Ovary (tissue), 7 donors: ENCODE measurements at regions not wholly inside any gene's neighbourhood (a gene's known extent, or its start where the extent isn't known, plus 50 kb on each side); places are given as distances from the start of the nearest gene placed in this dataset.

Source experiments
- DNase-seq, 5 donors: peaks; one replicate each; pipeline ENCODE4 v3.0.0-alpha.2; 2019 to 2020
- H3K27ac ChIP-seq, 2 donors: fragments of 200-600 bp; one replicate each; pipeline versions ENCODE4 v1.5.1 to v1.8.0; 2019 to 2022
- H3K27me3 ChIP-seq: fragments of 200-600 bp; one replicate; pipeline ENCODE4 v1.8.0; 2022
- H3K36me3 ChIP-seq: fragments of 200-600 bp; sonication (generic); one replicate; pipeline ENCODE4 v1.5.1; 2019
- H3K4me1 ChIP-seq: one replicate; pipeline ENCODE4 v1.8.1; 2013; ENCODE audit warnings: mild to moderate bottlenecking, moderate library complexity; ENCODE audit not compliant: insufficient read depth
- H3K4me3 ChIP-seq: fragments of 200-600 bp; sonication (generic); one replicate; pipeline ENCODE4 v1.5.1; 2017
- H3K9me3 ChIP-seq, 2 donors: fragments of 200-600 bp in 1 of 2; sonication (generic) in 1 of 2; one replicate each; pipeline versions ENCODE4 v1.5.1 to v1.8.1; 2013 to 2019; ENCODE audit warnings: mild to moderate bottlenecking in 1 of 2, moderate library complexity in 1 of 2
- EP300 ChIP-seq: sonication (generic); formaldehyde crosslinking; IDR thresholded peaks from one replicate; pipeline ENCODE4 v1.6.1; 2017; ENCODE audit warnings: antibody characterized with exemption
- POLR2A ChIP-seq: fragments of 450-650 bp; IDR thresholded peaks from one replicate; pipeline ENCODE4 v1.6.1; 2017; ENCODE audit warnings: antibody characterized with exemption, mild to moderate bottlenecking, moderate library complexity
- WGBS, 3 donors: extraction: QIAGEN DNeasy Blood & Tissue Kit in 1 of 3; methylation state at CpG; one replicate each; pipeline versions ENCODE4 v1.1.5 to v1.1.7; 2013 to 2017; 5-methylcytosine and 5-hydroxymethylcytosine counted together
- intact Hi-C, 4 donors: fragments of 100-400 bp; cut with DNase I; formaldehyde crosslinking; loops; one replicate each; pipeline versions ENCODE4 v1.11.0 to v1.15.1; 2022 to 2023
- TF ChIP-seq, protein P1 (sequence below), 3 donors: fragments of 450-650 bp in 2 of 3; fragments of 200-600 bp in 1 of 3; IDR thresholded peaks; one replicate each; pipeline versions ENCODE4 v1.5.1 to v1.8.0; 2016 to 2022; ENCODE audit warnings: antibody characterized with exemption in 3 of 3, mild to moderate bottlenecking in 1 of 3
- donor health status: DM: no; HTN: no; CAD: no; lungs with moderate emphysema.
- donor health status: DM: no; HTN: no; CAD: no.
- donor health status: Bipolar disorder and iron deficiency.
- donor health status: DM: no; HTN: no; CAD: no.
- donor health status: DM: yes; HTN: yes; CAD: no.

DNA sequence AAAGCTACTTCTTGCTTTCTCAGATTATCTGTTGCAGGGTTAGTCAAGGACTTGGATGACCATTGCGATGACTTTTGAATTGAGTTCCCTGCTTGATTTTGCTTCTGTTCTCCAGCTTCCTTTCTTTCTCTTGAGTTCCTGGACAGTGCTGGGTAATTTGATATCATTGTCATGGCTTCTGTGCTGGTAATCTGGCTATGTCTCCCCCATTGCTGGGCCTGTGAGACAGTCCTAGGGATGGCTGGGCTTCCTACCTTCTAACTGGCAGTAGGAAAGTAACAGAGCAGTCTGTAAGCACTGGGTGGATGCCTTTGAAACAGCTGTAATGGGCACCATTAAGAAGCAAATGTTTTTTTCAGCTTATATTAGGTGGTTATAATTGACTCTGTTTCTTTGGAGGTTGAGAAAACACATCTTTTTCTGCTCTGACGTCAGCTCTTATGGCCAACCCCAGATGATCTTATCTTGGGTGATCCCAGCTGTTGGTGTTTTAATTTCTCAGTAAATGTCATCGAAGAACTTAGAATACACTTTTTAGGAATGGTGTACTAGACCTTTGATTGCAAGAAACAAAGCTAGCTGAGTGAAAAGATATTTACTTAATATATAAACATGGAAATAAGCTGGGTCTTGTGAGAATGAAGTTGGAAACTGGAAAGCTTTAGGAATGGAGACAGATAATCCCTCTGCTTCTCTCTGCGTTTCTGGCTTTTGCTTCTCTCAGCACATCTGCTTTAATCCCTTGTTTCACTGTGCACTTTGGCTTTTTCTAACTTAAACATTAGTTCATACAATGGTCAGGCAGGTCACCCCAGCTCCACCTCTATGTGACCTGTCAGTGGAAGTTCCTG, 195.0 kb upstream of the MAN1A1 start:
- peaks cover 2% of the 10 kb centered on the region for H3K4me1 ChIP-seq
- H3K27me3 ChIP-seq, result no peaks in the 10 kb centered on the region
- H3K36me3 ChIP-seq, result no peaks in the 10 kb centered on the region
- H3K4me3 ChIP-seq, result no peak overlapping the region
- WGBS, 3 donors, result 62 to 69% (median 64%) methylated on average over 4 of the region's 4 CpGs
- H3K27ac ChIP-seq, result no peak overlapping the region
- intact Hi-C loops, result no loop called here
- no peaks in the 10 kb centered on the region for H3K9me3 ChIP-seq
- TF ChIP-seq, protein P1, sequence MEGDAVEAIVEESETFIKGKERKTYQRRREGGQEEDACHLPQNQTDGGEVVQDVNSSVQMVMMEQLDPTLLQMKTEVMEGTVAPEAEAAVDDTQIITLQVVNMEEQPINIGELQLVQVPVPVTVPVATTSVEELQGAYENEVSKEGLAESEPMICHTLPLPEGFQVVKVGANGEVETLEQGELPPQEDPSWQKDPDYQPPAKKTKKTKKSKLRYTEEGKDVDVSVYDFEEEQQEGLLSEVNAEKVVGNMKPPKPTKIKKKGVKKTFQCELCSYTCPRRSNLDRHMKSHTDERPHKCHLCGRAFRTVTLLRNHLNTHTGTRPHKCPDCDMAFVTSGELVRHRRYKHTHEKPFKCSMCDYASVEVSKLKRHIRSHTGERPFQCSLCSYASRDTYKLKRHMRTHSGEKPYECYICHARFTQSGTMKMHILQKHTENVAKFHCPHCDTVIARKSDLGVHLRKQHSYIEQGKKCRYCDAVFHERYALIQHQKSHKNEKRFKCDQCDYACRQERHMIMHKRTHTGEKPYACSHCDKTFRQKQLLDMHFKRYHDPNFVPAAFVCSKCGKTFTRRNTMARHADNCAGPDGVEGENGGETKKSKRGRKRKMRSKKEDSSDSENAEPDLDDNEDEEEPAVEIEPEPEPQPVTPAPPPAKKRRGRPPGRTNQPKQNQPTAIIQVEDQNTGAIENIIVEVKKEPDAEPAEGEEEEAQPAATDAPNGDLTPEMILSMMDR (IDR thresholded peaks at IDR 0.05), result no peak
- TF ChIP-seq POLR2A, result no peak
- no peak for TF ChIP-seq EP300
- DNase-seq, result no peak

DNA sequence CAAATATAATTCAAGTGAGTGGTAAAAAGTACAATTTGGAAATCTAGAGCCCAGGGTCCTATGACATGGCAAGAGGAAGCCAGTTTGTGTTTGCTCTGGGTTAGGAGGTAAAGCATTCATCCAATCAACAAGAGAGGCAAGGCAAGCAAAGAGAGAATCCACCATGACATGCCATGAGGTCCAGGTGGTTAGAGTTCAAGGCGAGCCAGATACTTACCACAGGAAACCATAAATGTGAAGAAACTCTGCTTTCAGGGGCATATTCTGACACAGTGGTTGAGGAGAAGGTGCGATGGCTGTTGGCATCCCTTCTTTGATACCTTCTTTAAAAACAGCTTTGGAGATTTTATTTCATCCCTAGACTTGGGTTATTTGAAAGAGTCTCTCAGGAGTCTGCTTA, 193.8 kb upstream of the MAN1A1 start:
- Histone ChIP-seq H3K36me3 (no peaks in the 10 kb centered on the region), H3K4me1 (peaks cover 2% of the 10 kb centered on the region), H3K9me3 (no peaks in the 10 kb centered on the region), H3K4me3 (no peak overlapping the region), H3K27me3 (no peaks in the 10 kb centered on the region), H3K27ac (no peak overlapping the region)
- DNase-seq, result no peak
- 94 to 99% (median 97%) methylated on average over 2 of the region's 2 CpGs for WGBS, 3 donors
- no peak for TF ChIP-seq POLR2A
- TF ChIP-seq EP300, result no peak
- TF ChIP-seq, protein P1 (IDR thresholded peaks at IDR 0.05), result no peak
- intact Hi-C loops, result no loop called here

GRCh38 chr6:119542037-119542436, 192.5 kb upstream of the MAN1A1 start:
- Histone ChIP-seq H3K36me3 (no peaks in the 10 kb centered on the region), H3K4me1 (peaks cover 2% of the 10 kb centered on the region), H3K4me3 (no peak overlapping the region), H3K9me3 (no peaks in the 10 kb centered on the region), H3K27ac (no peak overlapping the region), H3K27me3 (no peaks in the 10 kb centered on the region)
- no peak for DNase-seq
- TF ChIP-seq EP300, result no peak
- TF ChIP-seq POLR2A, result no peak
- TF ChIP-seq, protein P1 (IDR thresholded peaks at IDR 0.05), result no peak
- WGBS, 3 donors, result 89 to 98% (median 92%) methylated on average over 1 of the region's 1 CpG
- intact Hi-C loops, result no loop called here

DNA sequence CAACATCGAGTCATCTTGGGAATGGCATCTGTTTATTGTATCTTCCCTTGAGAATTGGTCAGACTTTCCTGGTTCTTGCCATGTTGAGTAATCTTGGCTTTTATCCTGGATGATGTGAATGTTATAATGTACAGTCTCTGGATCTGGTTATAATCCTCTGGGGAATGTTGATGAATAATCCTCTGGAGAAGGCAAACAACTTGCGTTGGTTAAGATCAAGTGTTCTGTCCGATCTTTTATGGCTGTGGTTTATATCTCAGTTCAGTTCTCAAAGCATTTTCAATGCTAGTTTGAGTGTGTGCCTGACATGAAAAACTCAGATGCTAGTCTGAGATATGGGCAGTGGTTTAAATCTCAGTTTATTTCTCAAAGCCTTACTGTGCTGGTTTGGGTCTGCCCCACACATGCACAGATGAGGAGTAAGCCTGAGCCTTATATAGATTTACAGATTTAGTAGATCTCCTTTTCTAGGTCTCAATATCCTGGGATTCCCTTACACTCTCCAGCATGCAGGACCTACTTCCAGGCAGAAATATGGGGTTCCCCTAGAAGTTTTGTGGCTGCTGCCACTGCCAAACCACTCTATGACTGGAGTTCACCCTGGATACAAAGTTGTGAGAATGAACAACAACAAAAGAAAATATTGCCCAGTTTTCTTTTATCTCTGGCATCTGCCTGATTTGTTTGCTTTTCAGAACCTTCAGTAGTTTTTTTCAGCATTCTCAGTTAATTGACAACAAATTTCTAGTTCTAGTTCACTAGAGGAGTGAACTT, 191.8 kb upstream of the MAN1A1 start:
- Histone ChIP-seq H3K36me3 (no peaks in the 10 kb centered on the region), H3K4me3 (no peak overlapping the region), H3K27me3 (no peaks in the 10 kb centered on the region), H3K27ac (no peak overlapping the region), H3K4me1 (peaks cover 2% of the 10 kb centered on the region), H3K9me3 (no peaks in the 10 kb centered on the region)
- 9 to 34% (median 23%) methylated on average over 3 of the region's 3 CpGs for WGBS, 3 donors
- TF ChIP-seq POLR2A, result no peak
- TF ChIP-seq EP300, result no peak
- TF ChIP-seq, protein P1 (IDR thresholded peaks at IDR 0.05), result no peak
- no peak for DNase-seq
- intact Hi-C loops, result no loop called here
